GM13976 (cell line): ENCODE measurements at regions not wholly inside any gene's neighbourhood (a gene's known extent, or its start where the extent isn't known, plus 50 kb on each side); places are given as distances from the start of the nearest gene placed in this dataset.

Source experiments
- DNase-seq: peaks from one replicate; pipeline ENCODE4 v3.0.0; 2012; ENCODE audit warnings: low spot score
- in situ Hi-C: fragments of 300-500 bp; cut with MboI; formaldehyde crosslinking; loops from one replicate; pipeline ENCODE4 v1.12.0; 2022; ENCODE audit warnings: low sequenced_read_pairs, mixed read lengths, inconsistent platforms; ENCODE audit not compliant: unreplicated experiment
- TF ChIP-seq, protein P1 (sequence below): IDR thresholded peaks from 2 replicates; pipeline ENCODE4 v1.5.1; 2012; ENCODE audit warnings: borderline replicate concordance, mild to moderate bottlenecking; ENCODE audit not compliant: insufficient read depth; ENCODE audit errors: extremely low read depth, missing control alignments, control extremely low read depth

DNA sequence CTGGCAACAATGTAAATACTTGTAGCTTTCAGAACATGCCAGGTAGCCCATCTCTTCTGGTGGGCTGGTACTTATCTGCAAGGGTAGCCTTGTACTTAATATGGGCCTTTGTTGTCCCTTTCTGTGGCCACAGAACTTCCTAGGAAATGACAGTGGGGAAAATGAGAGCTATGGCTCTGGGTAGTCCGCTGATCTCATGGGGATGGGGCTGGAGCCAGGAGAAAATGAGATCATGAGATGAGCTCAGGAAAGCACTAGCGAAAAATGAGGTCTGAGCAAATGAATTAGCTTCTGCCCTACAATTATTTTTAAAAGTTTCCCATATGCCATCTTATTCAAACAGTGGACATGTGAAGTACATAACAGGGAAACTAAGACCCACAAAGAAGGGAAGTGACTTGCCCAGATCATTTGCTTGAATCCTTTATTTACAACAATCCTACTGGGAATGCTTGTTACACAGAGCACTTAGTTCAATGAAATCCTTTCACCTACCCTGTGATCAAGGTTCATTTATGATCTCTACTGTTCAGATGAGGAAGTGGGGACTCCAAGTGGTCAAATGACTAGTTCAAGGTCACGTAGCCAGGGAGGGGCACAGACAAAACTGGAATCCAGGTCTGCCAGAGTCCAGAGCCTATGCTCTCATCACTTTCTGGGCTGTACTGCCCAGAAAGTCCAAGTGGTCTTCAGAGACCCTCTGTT lies 87.1 kb downstream of the PTPRS start:
- TF ChIP-seq, protein P1, sequence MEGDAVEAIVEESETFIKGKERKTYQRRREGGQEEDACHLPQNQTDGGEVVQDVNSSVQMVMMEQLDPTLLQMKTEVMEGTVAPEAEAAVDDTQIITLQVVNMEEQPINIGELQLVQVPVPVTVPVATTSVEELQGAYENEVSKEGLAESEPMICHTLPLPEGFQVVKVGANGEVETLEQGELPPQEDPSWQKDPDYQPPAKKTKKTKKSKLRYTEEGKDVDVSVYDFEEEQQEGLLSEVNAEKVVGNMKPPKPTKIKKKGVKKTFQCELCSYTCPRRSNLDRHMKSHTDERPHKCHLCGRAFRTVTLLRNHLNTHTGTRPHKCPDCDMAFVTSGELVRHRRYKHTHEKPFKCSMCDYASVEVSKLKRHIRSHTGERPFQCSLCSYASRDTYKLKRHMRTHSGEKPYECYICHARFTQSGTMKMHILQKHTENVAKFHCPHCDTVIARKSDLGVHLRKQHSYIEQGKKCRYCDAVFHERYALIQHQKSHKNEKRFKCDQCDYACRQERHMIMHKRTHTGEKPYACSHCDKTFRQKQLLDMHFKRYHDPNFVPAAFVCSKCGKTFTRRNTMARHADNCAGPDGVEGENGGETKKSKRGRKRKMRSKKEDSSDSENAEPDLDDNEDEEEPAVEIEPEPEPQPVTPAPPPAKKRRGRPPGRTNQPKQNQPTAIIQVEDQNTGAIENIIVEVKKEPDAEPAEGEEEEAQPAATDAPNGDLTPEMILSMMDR: no peak
- DNase-seq: no peak
- in situ Hi-C loops: no loop called here

DNA sequence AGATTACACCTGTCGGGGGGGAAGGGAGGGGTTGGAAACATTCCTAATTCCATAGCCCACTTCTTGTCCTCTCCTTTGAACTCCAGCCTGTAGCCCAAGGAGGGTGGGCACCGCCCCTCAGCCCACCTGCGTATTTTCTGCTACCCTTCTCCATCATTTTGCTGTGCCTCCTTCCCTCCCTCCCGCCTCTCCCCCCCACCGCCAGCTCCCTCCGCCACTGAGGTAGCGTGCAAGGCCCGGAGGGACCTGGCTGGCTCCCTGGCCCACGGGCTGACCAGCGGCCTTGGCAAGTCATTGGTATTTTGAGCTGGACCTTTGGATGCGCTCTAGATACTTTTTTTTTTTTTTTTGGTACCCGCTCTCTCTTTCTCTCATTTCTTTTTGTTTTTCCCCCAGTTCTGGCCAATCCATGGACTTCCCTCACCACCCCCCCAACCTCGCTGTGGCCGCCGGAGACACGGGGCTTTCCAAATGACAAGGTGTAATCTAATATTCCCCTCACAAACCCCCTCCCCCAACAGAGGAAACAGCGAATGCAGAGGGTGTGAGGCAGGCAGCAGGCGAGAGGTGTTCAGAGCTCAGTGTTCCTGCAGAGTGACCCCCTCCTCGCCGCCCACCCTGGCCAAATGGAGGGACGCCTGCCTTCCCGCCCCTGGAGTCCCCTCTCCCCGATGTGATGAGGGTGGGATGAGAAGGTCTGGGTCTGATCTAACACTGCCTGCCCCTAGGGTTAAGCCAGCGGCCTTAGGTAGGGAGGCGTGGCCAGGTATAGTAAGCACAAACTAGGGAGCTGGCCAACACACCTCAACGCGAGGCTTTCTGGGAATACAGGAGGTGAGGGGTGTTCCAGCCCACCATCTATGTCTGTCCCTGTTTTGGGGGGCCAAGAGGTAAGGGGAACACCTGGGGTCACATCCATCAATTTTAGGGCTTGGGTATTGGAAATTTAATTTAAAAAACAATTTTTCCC lies 89.2 kb downstream of the PTPRS start:
- in situ Hi-C loops: no loop called here
- TF ChIP-seq, protein P1: no peak
- no peak for DNase-seq

DNA sequence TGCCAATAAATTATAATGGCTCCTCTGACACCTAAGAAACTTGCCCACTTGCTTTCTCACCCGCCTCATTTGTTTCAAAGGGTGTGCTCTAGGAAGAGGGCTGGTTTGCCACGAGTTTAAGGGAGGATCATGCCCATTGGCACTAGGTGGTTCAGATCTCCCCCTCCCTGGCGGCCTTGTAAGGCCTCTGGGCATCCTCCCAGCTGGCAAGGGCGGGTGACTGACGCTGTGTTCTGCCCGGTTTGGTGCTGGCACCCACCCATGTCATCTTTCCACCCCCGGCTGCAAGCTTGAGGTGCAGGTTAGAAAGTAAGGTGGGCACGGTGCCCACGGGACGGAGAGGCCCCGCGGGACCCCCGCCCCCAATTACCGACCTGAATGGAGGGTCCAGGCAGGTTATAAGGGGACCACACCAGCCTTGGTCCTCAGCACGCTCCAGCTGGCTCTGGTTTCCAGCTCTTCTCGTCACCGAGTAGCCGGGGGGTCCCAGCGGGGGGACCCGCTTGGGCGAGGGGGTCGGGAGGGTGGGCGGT lies 90.4 kb downstream of the PTPRS start:
- DNase-seq: no peak
- in situ Hi-C loops: no loop called here

DNA sequence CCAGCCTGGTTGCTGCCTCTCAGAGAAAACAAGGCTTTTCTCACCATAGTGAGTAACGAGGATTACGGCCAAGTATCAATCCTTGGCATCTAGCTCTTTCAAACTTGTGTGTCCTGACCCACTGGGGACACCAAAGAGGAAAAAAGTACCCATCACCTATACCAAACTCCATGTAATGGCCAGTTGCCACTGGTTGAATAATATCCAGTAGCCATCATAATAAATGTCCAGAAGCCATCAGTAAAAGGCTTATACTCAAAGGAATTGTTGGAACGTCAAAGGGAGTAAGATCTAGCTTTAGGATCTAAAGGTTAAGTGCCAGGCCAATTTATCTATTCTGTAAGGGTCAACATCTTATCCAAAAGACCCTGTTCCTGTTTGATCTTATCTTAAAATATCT lies 91.1 kb downstream of the PTPRS start:
- no peak for DNase-seq
- in situ Hi-C loops: no loop called here
- TF ChIP-seq, protein P1: no peak

More for the DNA sequence above, 90.4 kb downstream of the PTPRS start:
- TF ChIP-seq, protein P1: no peak

DNA sequence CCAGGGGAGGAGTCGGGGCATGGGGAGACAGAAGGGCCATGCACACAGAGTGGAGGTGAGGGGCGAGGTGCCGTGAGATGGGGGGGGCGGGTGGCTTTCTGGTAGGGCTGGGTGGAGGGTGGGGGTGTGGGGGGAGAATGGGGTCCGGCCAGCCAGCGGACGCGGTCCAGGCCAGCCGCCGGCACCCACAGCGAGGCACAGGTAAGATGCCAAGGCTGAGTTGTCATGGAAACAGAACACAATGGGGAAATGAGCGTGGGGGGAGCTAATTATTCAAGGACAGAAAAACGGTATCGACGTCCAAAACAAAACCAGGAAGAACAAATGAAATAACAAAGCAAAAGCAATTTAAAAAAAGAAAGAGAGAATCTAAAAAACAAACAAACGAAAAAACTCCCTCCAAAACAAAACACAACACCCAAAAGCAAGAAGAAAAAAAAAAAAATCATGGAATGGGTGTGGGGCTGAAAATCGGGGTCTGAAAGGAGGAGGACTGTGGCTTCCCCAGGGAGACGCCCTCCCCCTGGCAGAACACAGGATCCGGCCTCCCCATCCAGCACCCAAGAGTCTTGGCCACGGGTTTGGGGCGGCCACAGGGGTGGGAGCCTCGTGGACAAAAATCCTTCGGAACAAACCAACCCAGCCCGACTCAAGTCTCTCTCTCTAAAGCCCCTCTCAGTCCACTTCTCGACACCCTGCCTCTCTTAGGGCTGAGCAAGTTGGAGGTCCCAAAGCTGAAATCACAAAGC lies 92.5 kb downstream of the PTPRS start:
- TF ChIP-seq, protein P1: no peak
- DNase-seq: no peak
- in situ Hi-C loops: no loop called here
